HEK293 (cell line): ENCODE measurements at regions not wholly inside any gene's neighbourhood (a gene's known extent, or its start where the extent isn't known, plus 50 kb on each side); places are given as distances from the start of the nearest gene placed in this dataset.

Experiments
- CTCF ChIA-PET: fragments of 350-600 bp; formaldehyde crosslinking; extraction: SDS; loops from one replicate; lab custom pipeline; 2021; ENCODE audit warnings: antibody characterized with exemption; lab: Yijun Ruan, JAX
- POLR2A ChIA-PET: fragments of 300-600 bp; formaldehyde crosslinking; extraction: SDS; loops from one replicate; lab custom pipeline; 2020; ENCODE audit warnings: antibody characterized with exemption, inconsistent platforms; lab: Yijun Ruan, JAX
- H3K27ac ChIP-seq: fragments of 200-500 bp; sonication (Bioruptor generic); 2 replicates; pipeline ENCODE4 v1.5.1; 2014; ENCODE audit warnings: low read depth, low read length, control low read depth, inconsistent platforms; ENCODE audit errors: extremely low read depth
- H3K36me3 ChIP-seq, 2 experiments: fragments of 200-500 bp in 1 of 2; sonication (Bioruptor generic) in 1 of 2; 1 replicate in 1 of 2; 2 replicates in 1 of 2; pipeline ENCODE4 v1.5.1; 2014 to 2017; ENCODE audit warnings: inconsistent platforms in 2 of 2, low read length in 2 of 2; ENCODE audit not compliant: control insufficient read depth in 2 of 2, insufficient read depth in 1 of 2
- H3K4me1 ChIP-seq: fragments of 200-500 bp; sonication (Bioruptor generic); 2 replicates; pipeline ENCODE4 v1.5.1; 2014; ENCODE audit warnings: mild to moderate bottlenecking, low read length, inconsistent platforms; ENCODE audit not compliant: control insufficient read depth, insufficient read depth
- H3K4me3 ChIP-seq: 2 replicates; pipeline ENCODE4 v1.5.1; 2011; ENCODE audit warnings: low read depth, mild to moderate bottlenecking, control low read depth, low read length, moderate library complexity
- H3K9me3 ChIP-seq: fragments of 200-500 bp; sonication (Bioruptor generic); 2 replicates; pipeline ENCODE4 v1.5.1; 2014; ENCODE audit warnings: low read depth, low read length, inconsistent platforms; ENCODE audit not compliant: control insufficient read depth, insufficient read depth
- BCL11A ChIP-seq: fragments of 450-650 bp; formaldehyde crosslinking; IDR thresholded peaks from 2 replicates; pipeline ENCODE4 v1.5.1; 2016; ENCODE audit warnings: low read depth, missing biosample characterization, missing genetic modification characterization
- FEZF1 ChIP-seq: fragments of 450-650 bp; formaldehyde crosslinking; IDR thresholded peaks from 2 replicates; pipeline ENCODE4 v1.5.1; 2016; ENCODE audit warnings: missing biosample characterization, missing genetic modification characterization
- KLF1 ChIP-seq: fragments of 450-650 bp; formaldehyde crosslinking; IDR thresholded peaks from 2 replicates; pipeline ENCODE4 v1.5.1; 2016; ENCODE audit warnings: missing biosample characterization, missing genetic modification characterization
- KLF10 ChIP-seq: fragments of 450-650 bp; IDR thresholded peaks from 2 replicates; pipeline ENCODE4 v1.5.1; 2018; ENCODE audit warnings: missing biosample characterization, mild to moderate bottlenecking, missing genetic modification characterization
- REPIN1 ChIP-seq: fragments of 450-650 bp; formaldehyde crosslinking; IDR thresholded peaks from 2 replicates; pipeline ENCODE4 v1.5.1; 2017; ENCODE audit warnings: missing biosample characterization, missing genetic modification characterization, low read depth
- SCRT1 ChIP-seq: fragments of 450-650 bp; formaldehyde crosslinking; IDR thresholded peaks from 2 replicates; pipeline ENCODE4 v1.5.1; 2016; ENCODE audit warnings: missing biosample characterization, missing genetic modification characterization, borderline replicate concordance
- WT1 ChIP-seq: fragments of 450-650 bp; formaldehyde crosslinking; IDR thresholded peaks from 2 replicates; pipeline ENCODE4 v1.5.1; 2016; ENCODE audit warnings: missing biosample characterization, missing genetic modification characterization
- ZNF133 ChIP-seq: fragments of 450-650 bp; formaldehyde crosslinking; IDR thresholded peaks from 2 replicates; pipeline ENCODE4 v1.5.1; 2016; ENCODE audit warnings: missing biosample characterization, missing genetic modification characterization
- ZNF140 ChIP-seq: fragments of 450-650 bp; formaldehyde crosslinking; IDR thresholded peaks from 2 replicates; pipeline ENCODE4 v1.5.1; 2016; ENCODE audit warnings: missing biosample characterization, missing genetic modification characterization
- ZNF324 ChIP-seq: fragments of 450-650 bp; formaldehyde crosslinking; IDR thresholded peaks from 2 replicates; pipeline ENCODE4 v1.5.1; 2016; ENCODE audit warnings: missing biosample characterization, missing genetic modification characterization
- ZNF37A ChIP-seq: fragments of 450-650 bp; IDR thresholded peaks from 2 replicates; pipeline ENCODE4 v1.5.1; 2018; ENCODE audit warnings: missing biosample characterization, missing genetic modification characterization
- ZNF521 ChIP-seq: fragments of 450-650 bp; formaldehyde crosslinking; IDR thresholded peaks from 2 replicates; pipeline ENCODE4 v1.5.1; 2017; ENCODE audit warnings: missing biosample characterization, mild to moderate bottlenecking, missing genetic modification characterization
- ZNF558 ChIP-seq: fragments of 450-650 bp; formaldehyde crosslinking; IDR thresholded peaks from 2 replicates; pipeline ENCODE4 v1.5.1; 2016; ENCODE audit warnings: missing biosample characterization, missing genetic modification characterization
- ZNF785 ChIP-seq: fragments of 450-650 bp; formaldehyde crosslinking; IDR thresholded peaks from 2 replicates; pipeline ENCODE4 v1.5.1; 2016; ENCODE audit warnings: missing biosample characterization, missing genetic modification characterization
- ZNF843 ChIP-seq: fragments of 450-650 bp; formaldehyde crosslinking; IDR thresholded peaks from 2 replicates; pipeline ENCODE4 v1.5.1; 2016; ENCODE audit warnings: missing biosample characterization, missing genetic modification characterization
- ZXDB ChIP-seq: fragments of 450-650 bp; formaldehyde crosslinking; IDR thresholded peaks from 2 replicates; pipeline ENCODE4 v1.5.1; 2016; ENCODE audit warnings: missing biosample characterization, missing genetic modification characterization
- TF ChIP-seq, protein P1 (sequence below): fragments of 450-650 bp; formaldehyde crosslinking; IDR thresholded peaks from 2 replicates; pipeline ENCODE4 v1.5.1; 2016; ENCODE audit warnings: missing biosample characterization, missing genetic modification characterization, borderline replicate concordance
- TF ChIP-seq, protein P2 (sequence below): fragments of 450-650 bp; formaldehyde crosslinking; IDR thresholded peaks from 2 replicates; pipeline ENCODE4 v1.5.1; 2016; ENCODE audit warnings: missing biosample characterization, missing genetic modification characterization
- TF ChIP-seq, protein P3 (sequence below): fragments of 450-650 bp; formaldehyde crosslinking; IDR thresholded peaks from 2 replicates; pipeline ENCODE4 v1.5.1; 2016; ENCODE audit warnings: missing biosample characterization, missing genetic modification characterization

DNA sequence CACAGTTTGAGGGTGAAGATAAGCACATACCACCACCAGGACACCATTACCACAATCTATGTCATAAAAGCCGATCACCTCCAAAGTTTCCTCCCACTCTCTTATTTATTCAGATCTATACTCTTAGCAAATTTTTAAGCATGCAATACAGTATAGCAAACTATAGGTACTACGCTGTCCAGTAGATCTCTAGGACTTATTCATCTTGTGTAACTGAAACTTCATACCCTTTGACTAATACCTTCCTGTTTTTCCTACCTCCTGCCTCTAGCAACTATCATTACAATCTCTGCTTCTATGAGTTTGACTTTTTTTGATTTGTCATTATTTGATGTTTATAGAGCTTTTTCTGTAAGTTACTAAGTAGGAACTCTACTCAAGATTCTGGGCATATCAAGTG is 84.5 kb upstream of the MANSC4 start:
- TF ChIP-seq KLF10 (tag by site-specific recombination), result no peak
- no peak for TF ChIP-seq BCL11A
- TF ChIP-seq ZXDB, result no peak
- TF ChIP-seq ZNF324 (tag by site-specific recombination), result no peak
- TF ChIP-seq ZNF785 (tag by site-specific recombination), result no peak
- TF ChIP-seq ZNF37A, result no peak
- no peak overlapping the region for H3K4me3 ChIP-seq
- no peak overlapping the region for H3K27ac ChIP-seq
- no peaks in the 10 kb centered on the region for H3K4me1 ChIP-seq
- POLR2A ChIA-PET, result no interaction called here
- CTCF ChIA-PET, result interaction anchor here (0.7 kb wide), 2 partner anchors 109 to 157 kb away, joined by 3 to 4 read pairs; no protein-coding TSS in a partner anchor
- H3K36me3 ChIP-seq, result no peaks in the 10 kb centered on the region
- no peaks in the 10 kb centered on the region for H3K9me3 ChIP-seq

DNA sequence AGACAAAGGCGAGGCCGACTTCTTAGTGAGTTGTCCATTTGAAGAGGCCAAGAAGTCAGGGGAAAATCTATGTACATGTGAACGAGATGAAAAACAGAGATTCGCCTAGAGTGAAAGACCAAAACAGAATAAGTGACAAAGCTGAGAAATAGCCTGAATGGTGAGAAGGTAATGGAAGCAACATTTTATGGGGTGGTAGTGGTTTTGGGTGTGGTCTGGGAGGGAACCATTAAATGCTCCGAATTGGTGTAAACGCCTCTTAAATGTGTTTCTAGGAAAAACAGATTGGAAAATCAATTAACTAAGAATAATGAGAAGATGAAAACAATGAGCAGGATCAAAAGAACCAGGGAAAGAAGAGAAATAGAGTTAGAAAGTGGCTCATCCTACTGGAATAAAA is 83.8 kb upstream of the MANSC4 start:
- Histone ChIP-seq H3K4me1 (no peaks in the 10 kb centered on the region), H3K27ac (no peak overlapping the region), H3K4me3 (no peak overlapping the region), H3K36me3 (no peaks in the 10 kb centered on the region), H3K9me3 (no peaks in the 10 kb centered on the region)
- ChIA-PET POLR2A (no interaction called here), CTCF (no interaction called here)
- TF ChIP-seq KLF1 (tag by site-specific recombination) (peak; percentile 59), WT1 (tag by site-specific recombination) (no peak)

DNA sequence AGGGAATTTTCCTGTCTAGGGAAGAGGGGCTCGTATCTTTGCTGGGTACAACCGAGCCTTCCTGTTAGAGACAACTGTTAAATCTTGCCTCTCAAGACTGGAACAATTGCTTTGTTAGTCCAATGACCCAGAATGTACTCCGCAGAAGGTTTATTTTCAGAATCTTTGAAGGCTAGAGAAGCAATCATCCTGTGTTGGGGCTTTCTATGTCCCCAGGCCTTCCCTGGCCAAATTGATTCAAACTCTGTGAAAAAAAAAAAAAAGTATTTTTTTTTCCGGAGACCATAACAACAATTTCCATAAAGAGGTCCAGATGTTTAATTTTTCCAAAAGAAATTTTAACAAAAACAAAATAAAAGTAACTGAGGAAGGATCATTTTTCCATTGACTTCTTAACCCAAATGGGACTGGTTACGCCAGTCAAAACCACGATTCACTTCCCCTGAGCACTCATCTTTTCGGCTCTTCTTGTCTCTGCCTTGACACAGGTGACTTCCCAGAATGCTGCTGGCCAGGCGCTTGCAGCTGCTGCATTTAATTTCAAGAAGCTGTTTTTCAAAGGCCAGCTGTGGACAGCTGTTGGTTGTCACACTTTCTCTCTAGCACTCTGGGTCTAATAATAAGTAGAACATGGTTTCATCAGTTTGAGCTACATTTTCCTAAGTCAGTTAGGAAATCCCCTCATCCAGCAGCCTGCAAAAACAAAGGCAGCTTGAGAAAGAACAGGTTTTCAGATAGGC is 81.6 kb upstream of the MANSC4 start:
- no peaks in the 10 kb centered on the region for H3K36me3 ChIP-seq
- H3K27ac ChIP-seq, result no peak overlapping the region
- CTCF ChIA-PET, result interaction anchor here (0.5 to 1.6 kb wide), 3 partner anchors 22 to 329 kb away, joined by 4 read pairs; no protein-coding TSS in a partner anchor
- no peaks in the 10 kb centered on the region for H3K4me1 ChIP-seq
- POLR2A ChIA-PET, result no interaction called here
- no peaks in the 10 kb centered on the region for H3K9me3 ChIP-seq
- TF ChIP-seq ZNF133 (tag by site-specific recombination), result no peak
- TF ChIP-seq, protein P1, sequence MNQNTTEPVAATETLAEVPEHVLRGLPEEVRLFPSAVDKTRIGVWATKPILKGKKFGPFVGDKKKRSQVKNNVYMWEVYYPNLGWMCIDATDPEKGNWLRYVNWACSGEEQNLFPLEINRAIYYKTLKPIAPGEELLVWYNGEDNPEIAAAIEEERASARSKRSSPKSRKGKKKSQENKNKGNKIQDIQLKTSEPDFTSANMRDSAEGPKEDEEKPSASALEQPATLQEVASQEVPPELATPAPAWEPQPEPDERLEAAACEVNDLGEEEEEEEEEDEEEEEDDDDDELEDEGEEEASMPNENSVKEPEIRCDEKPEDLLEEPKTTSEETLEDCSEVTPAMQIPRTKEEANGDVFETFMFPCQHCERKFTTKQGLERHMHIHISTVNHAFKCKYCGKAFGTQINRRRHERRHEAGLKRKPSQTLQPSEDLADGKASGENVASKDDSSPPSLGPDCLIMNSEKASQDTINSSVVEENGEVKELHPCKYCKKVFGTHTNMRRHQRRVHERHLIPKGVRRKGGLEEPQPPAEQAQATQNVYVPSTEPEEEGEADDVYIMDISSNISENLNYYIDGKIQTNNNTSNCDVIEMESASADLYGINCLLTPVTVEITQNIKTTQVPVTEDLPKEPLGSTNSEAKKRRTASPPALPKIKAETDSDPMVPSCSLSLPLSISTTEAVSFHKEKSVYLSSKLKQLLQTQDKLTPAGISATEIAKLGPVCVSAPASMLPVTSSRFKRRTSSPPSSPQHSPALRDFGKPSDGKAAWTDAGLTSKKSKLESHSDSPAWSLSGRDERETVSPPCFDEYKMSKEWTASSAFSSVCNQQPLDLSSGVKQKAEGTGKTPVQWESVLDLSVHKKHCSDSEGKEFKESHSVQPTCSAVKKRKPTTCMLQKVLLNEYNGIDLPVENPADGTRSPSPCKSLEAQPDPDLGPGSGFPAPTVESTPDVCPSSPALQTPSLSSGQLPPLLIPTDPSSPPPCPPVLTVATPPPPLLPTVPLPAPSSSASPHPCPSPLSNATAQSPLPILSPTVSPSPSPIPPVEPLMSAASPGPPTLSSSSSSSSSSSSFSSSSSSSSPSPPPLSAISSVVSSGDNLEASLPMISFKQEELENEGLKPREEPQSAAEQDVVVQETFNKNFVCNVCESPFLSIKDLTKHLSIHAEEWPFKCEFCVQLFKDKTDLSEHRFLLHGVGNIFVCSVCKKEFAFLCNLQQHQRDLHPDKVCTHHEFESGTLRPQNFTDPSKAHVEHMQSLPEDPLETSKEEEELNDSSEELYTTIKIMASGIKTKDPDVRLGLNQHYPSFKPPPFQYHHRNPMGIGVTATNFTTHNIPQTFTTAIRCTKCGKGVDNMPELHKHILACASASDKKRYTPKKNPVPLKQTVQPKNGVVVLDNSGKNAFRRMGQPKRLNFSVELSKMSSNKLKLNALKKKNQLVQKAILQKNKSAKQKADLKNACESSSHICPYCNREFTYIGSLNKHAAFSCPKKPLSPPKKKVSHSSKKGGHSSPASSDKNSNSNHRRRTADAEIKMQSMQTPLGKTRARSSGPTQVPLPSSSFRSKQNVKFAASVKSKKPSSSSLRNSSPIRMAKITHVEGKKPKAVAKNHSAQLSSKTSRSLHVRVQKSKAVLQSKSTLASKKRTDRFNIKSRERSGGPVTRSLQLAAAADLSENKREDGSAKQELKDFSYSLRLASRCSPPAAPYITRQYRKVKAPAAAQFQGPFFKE (tag by site-specific recombination), result no peak
- TF ChIP-seq ZNF558 (tag by site-specific recombination), result no peak
- no peak for TF ChIP-seq REPIN1 (tag by site-specific recombination)
- TF ChIP-seq, protein P2, sequence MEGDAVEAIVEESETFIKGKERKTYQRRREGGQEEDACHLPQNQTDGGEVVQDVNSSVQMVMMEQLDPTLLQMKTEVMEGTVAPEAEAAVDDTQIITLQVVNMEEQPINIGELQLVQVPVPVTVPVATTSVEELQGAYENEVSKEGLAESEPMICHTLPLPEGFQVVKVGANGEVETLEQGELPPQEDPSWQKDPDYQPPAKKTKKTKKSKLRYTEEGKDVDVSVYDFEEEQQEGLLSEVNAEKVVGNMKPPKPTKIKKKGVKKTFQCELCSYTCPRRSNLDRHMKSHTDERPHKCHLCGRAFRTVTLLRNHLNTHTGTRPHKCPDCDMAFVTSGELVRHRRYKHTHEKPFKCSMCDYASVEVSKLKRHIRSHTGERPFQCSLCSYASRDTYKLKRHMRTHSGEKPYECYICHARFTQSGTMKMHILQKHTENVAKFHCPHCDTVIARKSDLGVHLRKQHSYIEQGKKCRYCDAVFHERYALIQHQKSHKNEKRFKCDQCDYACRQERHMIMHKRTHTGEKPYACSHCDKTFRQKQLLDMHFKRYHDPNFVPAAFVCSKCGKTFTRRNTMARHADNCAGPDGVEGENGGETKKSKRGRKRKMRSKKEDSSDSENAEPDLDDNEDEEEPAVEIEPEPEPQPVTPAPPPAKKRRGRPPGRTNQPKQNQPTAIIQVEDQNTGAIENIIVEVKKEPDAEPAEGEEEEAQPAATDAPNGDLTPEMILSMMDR (tag by site-specific recombination), result no peak
- no peak for TF ChIP-seq ZNF521
- no peak for TF ChIP-seq FEZF1
- no peak for TF ChIP-seq SCRT1 (tag by site-specific recombination)
- TF ChIP-seq, protein P3, sequence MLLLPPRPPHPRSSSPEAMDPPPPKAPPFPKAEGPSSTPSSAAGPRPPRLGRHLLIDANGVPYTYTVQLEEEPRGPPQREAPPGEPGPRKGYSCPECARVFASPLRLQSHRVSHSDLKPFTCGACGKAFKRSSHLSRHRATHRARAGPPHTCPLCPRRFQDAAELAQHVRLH (tag by site-specific recombination), result no peak
- TF ChIP-seq ZNF843 (tag by site-specific recombination), result no peak
- TF ChIP-seq ZNF140 (tag by site-specific recombination), result no peak
- TF ChIP-seq, all 188 proteins: peak for 0
- no peak overlapping the region for H3K4me3 ChIP-seq
